ENCODE measurements at regions not wholly inside any gene's neighbourhood (a gene's known extent, or its start where the extent isn't known, plus 50 kb on each side); places are given as distances from the start of the nearest gene placed in this dataset.

- Histone ChIP-seq H3K9ac (no peak overlapping the region), H4K20me1 (ENCODE audit: insufficient read depth) (no peaks in the 10 kb centered on the region), H3F3A (replicated peaks; ENCODE audit: insufficient read depth) (no peaks in the 10 kb centered on the region), H2AFZ (ENCODE audit: low read depth) (no peak overlapping the region), H3K27ac (ENCODE audit: low read depth in 2 of 2, low read length in 1 of 2) (no peak overlapping the region), H3K9me2 (no peaks in the 10 kb centered on the region), H3K4me3 (ENCODE audit: low read depth in 2 of 2, low read length in 1 of 2) (no peak overlapping the region), H3K9me3 (no peaks in the 10 kb centered on the region), H3K27me3 (ENCODE audit: insufficient read depth) (no peaks in the 10 kb centered on the region), H3K4me2 (no peak overlapping the region), H3K79me2 (ENCODE audit: insufficient read depth) (no peaks in the 10 kb centered on the region), H3K4me1 (ENCODE audit: control insufficient read depth in 1 of 2, insufficient read depth in 2 of 2, low read depth in 1 of 2, low read length in 1 of 2) (peaks cover 0 to 29% of the 10 kb centered on the region in 2 experiments; a peak in 2 of 4 replicates), H3K36me3 (replicated peaks in 1 of 2; ENCODE audit: control insufficient read depth in 1 of 2, insufficient read depth in 2 of 2, low read length in 1 of 2) (no peaks in the 10 kb centered on the region)
- no peak for DNase-seq
- ChIA-PET CTCF (no interaction called here), POLR2A (no interaction called here)
- WGBS (ENCODE audit: low lambda C conversion rate) = 45% methylated on average over 12 of the region's 13 CpGs
- TF ChIP-seq CHD2 (IDR thresholded peaks at IDR 0.05; ENCODE audit: low read length, partially characterized antibody) = no peak
- TF ChIP-seq, protein P1, sequence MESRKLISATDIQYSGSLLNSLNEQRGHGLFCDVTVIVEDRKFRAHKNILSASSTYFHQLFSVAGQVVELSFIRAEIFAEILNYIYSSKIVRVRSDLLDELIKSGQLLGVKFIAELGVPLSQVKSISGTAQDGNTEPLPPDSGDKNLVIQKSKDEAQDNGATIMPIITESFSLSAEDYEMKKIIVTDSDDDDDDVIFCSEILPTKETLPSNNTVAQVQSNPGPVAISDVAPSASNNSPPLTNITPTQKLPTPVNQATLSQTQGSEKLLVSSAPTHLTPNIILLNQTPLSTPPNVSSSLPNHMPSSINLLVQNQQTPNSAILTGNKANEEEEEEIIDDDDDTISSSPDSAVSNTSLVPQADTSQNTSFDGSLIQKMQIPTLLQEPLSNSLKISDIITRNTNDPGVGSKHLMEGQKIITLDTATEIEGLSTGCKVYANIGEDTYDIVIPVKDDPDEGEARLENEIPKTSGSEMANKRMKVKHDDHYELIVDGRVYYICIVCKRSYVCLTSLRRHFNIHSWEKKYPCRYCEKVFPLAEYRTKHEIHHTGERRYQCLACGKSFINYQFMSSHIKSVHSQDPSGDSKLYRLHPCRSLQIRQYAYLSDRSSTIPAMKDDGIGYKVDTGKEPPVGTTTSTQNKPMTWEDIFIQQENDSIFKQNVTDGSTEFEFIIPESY (IDR thresholded peaks at IDR 0.05; ENCODE audit: borderline replicate concordance, low read depth) = no peak
- TF ChIP-seq, protein P2, sequence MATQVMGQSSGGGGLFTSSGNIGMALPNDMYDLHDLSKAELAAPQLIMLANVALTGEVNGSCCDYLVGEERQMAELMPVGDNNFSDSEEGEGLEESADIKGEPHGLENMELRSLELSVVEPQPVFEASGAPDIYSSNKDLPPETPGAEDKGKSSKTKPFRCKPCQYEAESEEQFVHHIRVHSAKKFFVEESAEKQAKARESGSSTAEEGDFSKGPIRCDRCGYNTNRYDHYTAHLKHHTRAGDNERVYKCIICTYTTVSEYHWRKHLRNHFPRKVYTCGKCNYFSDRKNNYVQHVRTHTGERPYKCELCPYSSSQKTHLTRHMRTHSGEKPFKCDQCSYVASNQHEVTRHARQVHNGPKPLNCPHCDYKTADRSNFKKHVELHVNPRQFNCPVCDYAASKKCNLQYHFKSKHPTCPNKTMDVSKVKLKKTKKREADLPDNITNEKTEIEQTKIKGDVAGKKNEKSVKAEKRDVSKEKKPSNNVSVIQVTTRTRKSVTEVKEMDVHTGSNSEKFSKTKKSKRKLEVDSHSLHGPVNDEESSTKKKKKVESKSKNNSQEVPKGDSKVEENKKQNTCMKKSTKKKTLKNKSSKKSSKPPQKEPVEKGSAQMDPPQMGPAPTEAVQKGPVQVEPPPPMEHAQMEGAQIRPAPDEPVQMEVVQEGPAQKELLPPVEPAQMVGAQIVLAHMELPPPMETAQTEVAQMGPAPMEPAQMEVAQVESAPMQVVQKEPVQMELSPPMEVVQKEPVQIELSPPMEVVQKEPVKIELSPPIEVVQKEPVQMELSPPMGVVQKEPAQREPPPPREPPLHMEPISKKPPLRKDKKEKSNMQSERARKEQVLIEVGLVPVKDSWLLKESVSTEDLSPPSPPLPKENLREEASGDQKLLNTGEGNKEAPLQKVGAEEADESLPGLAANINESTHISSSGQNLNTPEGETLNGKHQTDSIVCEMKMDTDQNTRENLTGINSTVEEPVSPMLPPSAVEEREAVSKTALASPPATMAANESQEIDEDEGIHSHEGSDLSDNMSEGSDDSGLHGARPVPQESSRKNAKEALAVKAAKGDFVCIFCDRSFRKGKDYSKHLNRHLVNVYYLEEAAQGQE (IDR thresholded peaks at IDR 0.05; ENCODE audit: low read depth, low read length) = no peak
- no peak for TF ChIP-seq GABPA (IDR thresholded peaks at IDR 0.05; ENCODE audit: low read depth)
- TF ChIP-seq NRF1 (IDR thresholded peaks at IDR 0.05; ENCODE audit: low read depth, low read length) = no peak
- no peak for TF ChIP-seq RXRA (IDR thresholded peaks at IDR 0.05; ENCODE audit: borderline replicate concordance, low read depth)
- TF ChIP-seq FOXJ3 (CRISPR knock-in tag; IDR thresholded peaks at IDR 0.05) = no peak
- TF ChIP-seq GATA2 (CRISPR knock-in tag; IDR thresholded peaks at IDR 0.05) = no peak
- no peak for TF ChIP-seq TCF12 (IDR thresholded peaks at IDR 0.05)
- TF ChIP-seq RCOR1 (IDR thresholded peaks at IDR 0.05; ENCODE audit: low read length) = no peak
- no peak for TF ChIP-seq SMC3 (IDR thresholded peaks at IDR 0.05; ENCODE audit: low read depth, low read length)
- TF ChIP-seq ELF1 (IDR thresholded peaks at IDR 0.05) = no peak
- TF ChIP-seq, protein P3, sequence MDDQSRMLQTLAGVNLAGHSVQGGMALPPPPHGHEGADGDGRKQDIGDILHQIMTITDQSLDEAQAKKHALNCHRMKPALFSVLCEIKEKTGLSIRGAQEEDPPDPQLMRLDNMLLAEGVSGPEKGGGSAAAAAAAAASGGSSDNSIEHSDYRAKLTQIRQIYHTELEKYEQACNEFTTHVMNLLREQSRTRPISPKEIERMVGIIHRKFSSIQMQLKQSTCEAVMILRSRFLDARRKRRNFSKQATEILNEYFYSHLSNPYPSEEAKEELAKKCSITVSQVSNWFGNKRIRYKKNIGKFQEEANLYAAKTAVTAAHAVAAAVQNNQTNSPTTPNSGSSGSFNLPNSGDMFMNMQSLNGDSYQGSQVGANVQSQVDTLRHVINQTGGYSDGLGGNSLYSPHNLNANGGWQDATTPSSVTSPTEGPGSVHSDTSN (IDR thresholded peaks at IDR 0.05) = no peak
- no peak for TF ChIP-seq JUND (IDR thresholded peaks at IDR 0.05)
- TF ChIP-seq TEAD4 (IDR thresholded peaks at IDR 0.05; ENCODE audit: borderline replicate concordance, insufficient read depth) = no peak
- no peak for TF ChIP-seq POLR2AphosphoS5 (IDR thresholded peaks at IDR 0.05; ENCODE audit: low read depth, low read length)
- no peak for TF ChIP-seq TAF1 (IDR thresholded peaks at IDR 0.05; ENCODE audit: borderline replicate concordance, low read depth, low read length)
- TF ChIP-seq FOXM1 (IDR thresholded peaks at IDR 0.05; ENCODE audit: low read depth) = no peak
- no peak for TF ChIP-seq IRF3 (IDR thresholded peaks at IDR 0.05; ENCODE audit: low read depth, low read length)
Measured at GRCh38 chr2:863732-864450, 86.8 kb upstream of the SNTG2 start.
